Breast epithelium (tissue), 3 donors: ENCODE measurements at regions not wholly inside any gene's neighbourhood (a gene's known extent, or its start where the extent isn't known, plus 50 kb on each side); places are given as distances from the start of the nearest gene placed in this dataset.

Experiments
- CTCF ChIP-seq, 3 donors: fragments of 450-650 bp; IDR thresholded peaks; one replicate each; pipeline ENCODE4 v1.5.1; 2016 to 2017; ENCODE audit warnings: antibody characterized with exemption in 3 of 3, mild to moderate bottlenecking in 3 of 3, moderate library complexity in 3 of 3
- POLR2AphosphoS5 ChIP-seq, 3 donors: sonication (generic); formaldehyde crosslinking; IDR thresholded peaks; one replicate each; pipeline ENCODE4 v1.6.1; 2017; ENCODE audit warnings: antibody characterized with exemption in 3 of 3

DNA sequence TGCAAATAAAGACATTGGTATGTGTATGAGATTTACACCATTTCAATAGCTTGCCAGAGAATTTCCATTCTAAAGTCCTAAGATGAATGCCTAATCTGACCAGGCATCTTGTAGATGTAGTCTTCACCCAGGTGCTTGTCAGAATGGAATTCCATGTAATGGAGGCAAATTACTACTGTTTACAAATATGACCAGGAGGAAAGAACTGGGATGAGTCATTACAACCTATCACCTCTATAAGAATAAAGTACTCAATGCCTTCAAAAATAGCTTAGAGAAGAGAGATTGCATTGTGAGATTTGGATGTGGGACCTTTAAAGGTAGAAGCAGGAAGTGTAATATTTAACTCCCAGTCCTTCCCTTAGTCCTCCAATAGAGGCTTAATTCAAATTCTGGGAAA is 507.0 kb upstream of the PTGER4 start:
- no peak for TF ChIP-seq CTCF (IDR thresholded peaks at IDR 0.05)
- TF ChIP-seq POLR2AphosphoS5 (IDR thresholded peaks at IDR 0.05), result no peak
